GM21619 (cell line): ENCODE measurements at regions not wholly inside any gene's neighbourhood (a gene's known extent, or its start where the extent isn't known, plus 50 kb on each side); places are given as distances from the start of the nearest gene placed in this dataset.

Source experiments
- ATAC-seq: cut with Tn5 transposase; IDR thresholded peaks from one replicate; pipeline ENCODE4 v1.9.1; 2021; ENCODE audit not compliant: unreplicated experiment

DNA sequence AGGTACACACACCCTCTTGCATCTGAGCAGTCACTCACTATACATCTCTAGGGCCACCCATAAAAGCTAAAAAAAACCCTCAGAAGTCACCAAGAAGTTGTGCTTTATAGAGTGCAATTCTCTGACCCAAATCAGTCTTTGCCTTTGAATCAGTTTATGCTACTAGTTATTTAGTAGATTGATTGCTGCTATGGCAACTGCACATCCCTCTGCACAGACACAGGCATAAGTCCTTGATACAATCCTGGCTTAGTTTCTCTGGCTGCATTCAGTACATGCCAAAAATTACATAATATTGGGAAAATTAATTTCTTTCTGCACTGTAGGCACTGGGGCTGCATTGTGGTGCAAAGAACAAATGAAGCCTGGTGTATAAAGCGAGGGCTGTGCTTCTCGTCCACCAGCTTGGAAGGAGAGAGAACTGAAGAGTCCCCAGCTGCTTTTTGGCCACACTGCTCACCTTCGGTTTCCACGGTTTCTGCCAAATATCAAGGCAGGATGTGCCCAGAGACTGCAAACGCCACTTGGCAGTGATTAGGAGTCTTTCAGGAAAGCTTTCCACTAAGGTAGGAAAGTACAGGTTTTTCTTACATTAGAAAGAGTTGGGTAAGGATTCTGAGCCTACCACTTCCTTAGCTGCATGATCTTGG lies 258.4 kb downstream of the ELAVL2 start:
- no peak for ATAC-seq

GRCh38 chr9:23571414-23572104 lies 254.5 kb downstream of the ELAVL2 start:
- ATAC-seq: no peak

DNA sequence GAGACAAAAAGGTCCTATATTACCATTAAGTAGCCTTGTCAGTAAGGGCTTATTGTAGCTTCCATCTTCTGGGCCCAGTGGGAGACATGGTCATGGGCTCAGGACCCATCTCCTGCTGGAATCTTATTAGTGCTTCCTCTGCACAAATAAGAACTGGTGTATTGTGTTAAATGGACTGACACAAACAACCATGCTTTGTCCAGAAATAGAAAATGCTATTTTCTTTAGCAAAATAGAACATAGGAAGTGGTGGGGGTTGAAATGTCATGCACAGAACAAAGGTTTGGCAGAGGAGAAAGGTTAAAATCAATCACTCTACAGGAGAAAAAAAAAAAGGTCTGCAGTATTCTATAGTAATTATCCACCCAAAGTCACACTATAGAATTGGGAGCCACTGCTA lies 252.2 kb downstream of the ELAVL2 start:
- no peak for ATAC-seq

DNA sequence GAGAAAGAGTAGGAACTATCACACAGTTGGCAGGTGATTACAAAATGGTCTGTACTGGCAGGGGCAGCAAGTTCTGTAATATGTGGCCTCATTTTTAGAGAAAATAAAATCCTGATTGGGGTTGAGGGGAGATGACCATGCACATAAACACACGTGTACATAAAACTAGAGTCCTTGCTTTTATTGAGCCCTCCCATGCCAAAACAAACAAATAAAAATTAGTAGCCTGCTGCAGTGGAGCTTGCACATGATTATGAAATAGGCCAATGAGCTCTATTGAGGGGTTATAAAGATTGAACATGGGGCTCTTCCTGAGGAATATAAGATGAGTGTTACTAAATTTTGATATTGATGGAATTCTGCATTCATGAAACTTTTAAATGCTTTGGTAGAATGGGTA lies 248.4 kb downstream of the ELAVL2 start:
- no peak for ATAC-seq

DNA sequence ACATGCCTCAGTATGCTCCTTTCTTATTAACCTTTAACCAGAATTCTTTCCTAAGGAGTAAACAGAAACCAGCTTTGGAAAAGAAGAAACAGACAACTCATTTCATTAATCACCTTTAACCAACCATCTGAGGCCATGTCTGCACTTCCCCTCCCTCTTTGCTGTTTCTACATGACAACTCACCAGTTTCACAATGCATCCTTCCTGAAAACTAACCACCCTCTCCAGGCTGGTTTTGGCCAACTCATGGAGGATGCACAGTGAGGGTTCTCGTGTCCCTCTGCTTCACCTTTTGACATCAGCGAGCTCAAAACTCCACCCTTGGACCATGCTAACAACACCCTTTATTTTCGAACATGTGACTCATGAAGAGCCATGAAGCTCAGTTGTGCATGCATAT lies 244.1 kb downstream of the ELAVL2 start:
- no peak for ATAC-seq

GRCh38 chr9:23582836-23583235 lies 243.2 kb downstream of the ELAVL2 start:
- ATAC-seq: no peak

DNA sequence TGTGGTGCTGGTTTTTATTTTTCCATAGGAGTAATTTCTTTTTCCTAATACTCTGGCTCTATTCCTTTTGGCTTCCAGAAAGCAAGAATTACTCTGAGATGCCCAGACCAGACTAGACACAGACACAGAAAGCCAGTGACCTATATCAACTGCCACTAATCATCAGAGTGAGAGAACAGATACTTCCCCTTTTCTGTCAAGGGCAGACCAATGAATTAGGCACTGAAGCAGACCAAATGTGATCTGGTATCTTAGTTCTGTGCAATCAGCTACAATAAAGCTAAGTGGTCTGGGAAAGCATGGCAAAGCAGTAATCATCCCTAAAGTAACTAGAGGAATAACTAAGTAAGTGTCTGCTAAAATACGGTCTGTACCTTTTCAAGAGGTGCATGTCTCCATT lies 239.1 kb downstream of the ELAVL2 start:
- ATAC-seq: no peak

DNA sequence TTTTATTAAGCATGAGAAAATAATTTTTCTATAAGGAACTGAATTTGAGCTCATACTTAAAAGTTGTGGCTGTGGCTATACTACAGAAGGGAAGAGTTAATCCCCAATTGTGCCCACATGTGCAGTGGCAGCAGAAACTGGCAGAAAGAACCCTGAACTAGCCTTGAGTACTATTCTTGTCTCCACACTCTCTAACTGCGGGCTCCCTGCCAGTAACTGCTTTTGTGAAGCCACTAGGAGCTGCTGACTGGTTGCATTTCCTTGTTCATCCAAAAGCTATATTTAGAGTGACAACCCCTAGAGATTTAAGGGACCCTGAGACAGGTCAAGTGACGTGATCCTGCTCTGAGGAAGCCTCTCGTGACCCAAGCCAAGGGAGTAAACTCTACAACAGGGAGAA lies 238.6 kb downstream of the ELAVL2 start:
- ATAC-seq: no peak

GRCh38 chr9:23587903-23588302 lies 238.1 kb downstream of the ELAVL2 start:
- ATAC-seq: no peak

DNA sequence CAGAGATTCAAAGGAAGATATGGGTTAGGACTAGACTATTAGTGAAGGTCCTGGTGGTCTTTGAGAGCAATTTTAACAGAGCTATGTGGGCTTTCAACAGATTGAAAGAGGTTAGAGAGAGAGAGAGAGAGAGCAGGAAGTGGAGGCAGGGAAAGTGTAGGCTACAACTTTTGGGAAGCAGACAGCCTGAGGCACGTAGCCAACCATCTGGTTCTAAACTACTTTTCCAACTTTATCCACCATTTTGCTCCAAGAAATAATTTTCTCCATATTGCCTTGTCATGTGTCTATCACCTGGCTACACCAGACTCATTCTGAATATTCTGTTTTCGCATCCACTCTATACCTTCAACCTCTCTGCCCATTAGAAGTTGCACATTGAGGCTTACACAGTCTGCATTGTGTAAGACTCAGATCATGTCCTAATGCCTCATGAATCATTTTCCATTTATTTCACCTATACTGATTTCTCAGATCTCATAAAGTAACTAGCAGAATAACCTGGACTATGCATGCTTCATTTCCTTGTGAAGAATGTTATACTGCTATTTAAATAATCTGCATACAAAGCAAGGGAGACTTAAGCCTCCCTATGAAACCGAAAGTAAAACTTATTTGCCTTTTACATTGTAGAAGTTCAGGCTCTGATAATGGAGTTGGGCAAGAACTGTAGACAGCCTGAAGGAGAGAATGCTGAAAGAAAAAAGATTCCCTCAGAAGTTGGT lies 235.6 kb downstream of the ELAVL2 start:
- no peak for ATAC-seq

DNA sequence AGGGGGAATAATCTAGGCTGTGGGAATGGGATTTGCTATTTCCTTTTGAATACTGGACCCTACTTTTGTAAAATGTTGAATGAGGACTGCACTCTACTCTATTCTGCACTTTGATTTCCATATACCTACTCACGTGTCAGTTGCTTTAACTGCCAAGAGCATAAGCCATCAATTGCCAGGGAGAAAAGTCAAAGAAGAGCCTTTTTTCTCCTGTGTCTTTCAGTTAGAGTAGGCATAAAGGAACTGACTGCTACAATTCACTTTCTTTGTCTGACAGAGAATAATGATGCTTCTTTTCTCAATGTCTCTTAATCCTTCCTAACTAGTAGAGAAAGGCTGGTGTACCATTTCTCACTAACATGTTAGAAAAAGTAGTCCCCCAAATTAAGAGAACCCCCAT lies 231.6 kb downstream of the ELAVL2 start:
- ATAC-seq: no peak

GRCh38 chr9:23596913-23597634 lies 229.0 kb downstream of the ELAVL2 start:
- ATAC-seq: no peak

GRCh38 chr9:23598994-23599393 lies 227.0 kb downstream of the ELAVL2 start:
- ATAC-seq: no peak

- ATAC-seq: no peak
Measured at GRCh38 chr9:23603311-23603710, 222.7 kb downstream of the ELAVL2 start.

DNA sequence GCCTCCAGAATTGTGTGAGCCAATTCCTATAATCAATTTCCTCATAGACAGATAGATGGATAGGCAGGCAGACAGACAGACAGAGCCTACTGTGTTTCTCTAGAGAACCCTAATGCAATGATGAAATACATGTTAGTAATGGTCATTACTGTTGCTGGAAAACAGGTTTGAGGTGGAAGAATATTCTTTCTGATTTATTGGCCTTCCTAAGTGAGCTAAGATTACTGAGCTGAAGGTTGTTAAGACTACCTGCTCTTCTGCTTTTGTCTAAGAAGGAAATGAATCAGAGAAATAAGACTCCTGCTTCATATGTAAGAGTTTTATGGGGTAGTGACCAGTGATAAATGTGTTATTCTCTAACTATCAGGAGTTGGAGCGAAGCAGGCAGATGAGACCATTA lies 219.9 kb downstream of the ELAVL2 start:
- no peak for ATAC-seq

GRCh38 chr9:23608456-23608855 lies 217.6 kb downstream of the ELAVL2 start:
- ATAC-seq: no peak

- no peak for ATAC-seq
Measured at GRCh38 chr9:23611869-23612268, 214.2 kb downstream of the ELAVL2 start.

GRCh38 chr9:23615569-23615968 lies 210.5 kb downstream of the ELAVL2 start:
- ATAC-seq: no peak

GRCh38 chr9:23621188-23621587 lies 204.9 kb downstream of the ELAVL2 start:
- no peak for ATAC-seq

GRCh38 chr9:23621924-23622323 lies 204.1 kb downstream of the ELAVL2 start:
- no peak for ATAC-seq

GRCh38 chr9:23622396-23622795 lies 203.6 kb downstream of the ELAVL2 start:
- ATAC-seq: no peak

- no peak for ATAC-seq
Measured at GRCh38 chr9:23630488-23630887, 195.6 kb downstream of the ELAVL2 start.
